ENCODE measurements at regions not wholly inside any gene's neighbourhood (a gene's known extent, or its start where the extent isn't known, plus 50 kb on each side); places are given as distances from the start of the nearest gene placed in this dataset.
A peak's percentile ranks its signal among the peaks of the same experiment; 100 is the strongest.

GRCh38 chr12:118526255-118527095 is 150.1 kb downstream of the SUDS3 start:
- no peaks in the 10 kb centered on the region for H3K36me3 ChIP-seq (ENCODE audit: control insufficient read depth in 3 of 3, insufficient read depth in 2 of 3, low read depth in 1 of 3, low read length in 3 of 3)
- no peak overlapping the region for H3K27ac ChIP-seq (ENCODE audit: low read depth in 1 of 3, low read length in 2 of 3)
- H3K9me3 ChIP-seq (ENCODE audit: control insufficient read depth in 2 of 2, insufficient read depth in 1 of 2, low read depth in 1 of 2, low read length in 1 of 2), result no peaks in the 10 kb centered on the region
- no peak overlapping the region for H3K4me3 ChIP-seq (ENCODE audit: low read depth in 1 of 3, low read length in 3 of 3)
- DNase-seq (no peak), FAIRE-seq (no peak)
- WGBS, 3 donors, result 53 to 72% (median 53%) methylated on average over 6 of the region's 6 CpGs
- peaks cover 0 to 2% (median 0%) of the 10 kb centered on the region in 3 donors for H3K27me3 ChIP-seq (ENCODE audit: control insufficient read depth in 3 of 3, insufficient read depth in 3 of 3, low read length in 3 of 3)
- H3K4me1 ChIP-seq (ENCODE audit: control insufficient read depth in 3 of 3, insufficient read depth in 2 of 3, low read depth in 1 of 3, low read length in 2 of 3), result no peaks in the 10 kb centered on the region

- Histone ChIP-seq H3K4me3 (ENCODE audit: low read depth in 1 of 3, low read length in 3 of 3) (no peak overlapping the region), H3K36me3 (ENCODE audit: control insufficient read depth in 3 of 3, insufficient read depth in 2 of 3, low read depth in 1 of 3, low read length in 3 of 3) (no peaks in the 10 kb centered on the region), H3K4me1 (ENCODE audit: control insufficient read depth in 3 of 3, insufficient read depth in 2 of 3, low read depth in 1 of 3, low read length in 2 of 3) (no peaks in the 10 kb centered on the region), H3K27me3 (ENCODE audit: control insufficient read depth in 3 of 3, insufficient read depth in 3 of 3, low read length in 3 of 3) (peaks cover 0 to 2% (median 0%) of the 10 kb centered on the region in 3 donors), H3K9me3 (ENCODE audit: control insufficient read depth in 2 of 2, insufficient read depth in 1 of 2, low read depth in 1 of 2, low read length in 1 of 2) (no peaks in the 10 kb centered on the region), H3K27ac (ENCODE audit: low read depth in 1 of 3, low read length in 2 of 3) (no peak overlapping the region)
- FAIRE-seq, result no peak
- 89 to 94% (median 92%) methylated on average over 4 of the region's 4 CpGs for WGBS, 3 donors
- DNase-seq, result no peak
Observed at GRCh38 chr12:118527310-118527709, 151.0 kb downstream of the SUDS3 start.

- H3K27ac ChIP-seq (ENCODE audit: low read depth in 1 of 3, low read length in 2 of 3), result no peak overlapping the region
- no peaks in the 10 kb centered on the region for H3K36me3 ChIP-seq (ENCODE audit: control insufficient read depth in 3 of 3, insufficient read depth in 2 of 3, low read depth in 1 of 3, low read length in 3 of 3)
- no peaks in the 10 kb centered on the region for H3K9me3 ChIP-seq (ENCODE audit: control insufficient read depth in 2 of 2, insufficient read depth in 1 of 2, low read depth in 1 of 2, low read length in 1 of 2)
- H3K4me1 ChIP-seq (ENCODE audit: control insufficient read depth in 3 of 3, insufficient read depth in 2 of 3, low read depth in 1 of 3, low read length in 2 of 3), result no peaks in the 10 kb centered on the region
- H3K4me3 ChIP-seq (ENCODE audit: low read depth in 1 of 3, low read length in 3 of 3), result no peak overlapping the region
- FAIRE-seq (no peak), DNase-seq (no peak)
- H3K27me3 ChIP-seq (ENCODE audit: control insufficient read depth in 3 of 3, insufficient read depth in 3 of 3, low read length in 3 of 3), result peaks cover 0 to 2% (median 0%) of the 10 kb centered on the region in 3 donors
Observed at GRCh38 chr12:118528625-118529024, 152.3 kb downstream of the SUDS3 start.

GRCh38 chr12:118534003-118534402 is 157.6 kb downstream of the SUDS3 start:
- H3K36me3 ChIP-seq (ENCODE audit: control insufficient read depth in 3 of 3, insufficient read depth in 2 of 3, low read depth in 1 of 3, low read length in 3 of 3), result no peaks in the 10 kb centered on the region
- H3K9me3 ChIP-seq (ENCODE audit: control insufficient read depth in 2 of 2, insufficient read depth in 1 of 2, low read depth in 1 of 2, low read length in 1 of 2), result no peaks in the 10 kb centered on the region
- 46 to 58% (median 49%) methylated on average over 3 of the region's 3 CpGs for WGBS, 3 donors
- FAIRE-seq (no peak), DNase-seq (no peak)
- H3K27ac ChIP-seq (ENCODE audit: low read depth in 1 of 3, low read length in 2 of 3), result no peak overlapping the region
- H3K27me3 ChIP-seq (ENCODE audit: control insufficient read depth in 3 of 3, insufficient read depth in 3 of 3, low read length in 3 of 3), result no peaks in the 10 kb centered on the region
- no peak overlapping the region for H3K4me3 ChIP-seq (ENCODE audit: low read depth in 1 of 3, low read length in 3 of 3)
- H3K4me1 ChIP-seq (ENCODE audit: control insufficient read depth in 3 of 3, insufficient read depth in 2 of 3, low read depth in 1 of 3, low read length in 2 of 3), result no peaks in the 10 kb centered on the region

- H3K4me1 ChIP-seq (ENCODE audit: control insufficient read depth in 3 of 3, insufficient read depth in 2 of 3, low read depth in 1 of 3, low read length in 2 of 3), result no peaks in the 10 kb centered on the region
- H3K4me3 ChIP-seq (ENCODE audit: low read depth in 1 of 3, low read length in 3 of 3), result no peak overlapping the region
- FAIRE-seq (no peak), DNase-seq (no peak)
- 60 to 69% (median 62%) methylated on average over 8 of the region's 8 CpGs for WGBS, 3 donors
- no peaks in the 10 kb centered on the region for H3K9me3 ChIP-seq (ENCODE audit: control insufficient read depth in 2 of 2, insufficient read depth in 1 of 2, low read depth in 1 of 2, low read length in 1 of 2)
- no peaks in the 10 kb centered on the region for H3K27me3 ChIP-seq (ENCODE audit: control insufficient read depth in 3 of 3, insufficient read depth in 3 of 3, low read length in 3 of 3)
- no peak overlapping the region for H3K27ac ChIP-seq (ENCODE audit: low read depth in 1 of 3, low read length in 2 of 3)
- H3K36me3 ChIP-seq (ENCODE audit: control insufficient read depth in 3 of 3, insufficient read depth in 2 of 3, low read depth in 1 of 3, low read length in 3 of 3), result no peaks in the 10 kb centered on the region
Observed at GRCh38 chr12:118536306-118536906, 160.1 kb downstream of the SUDS3 start.

- Histone ChIP-seq H3K4me3 (ENCODE audit: low read depth in 1 of 3, low read length in 3 of 3) (no peak overlapping the region), H3K27me3 (ENCODE audit: control insufficient read depth in 3 of 3, insufficient read depth in 3 of 3, low read length in 3 of 3) (no peaks in the 10 kb centered on the region), H3K4me1 (ENCODE audit: control insufficient read depth in 3 of 3, insufficient read depth in 2 of 3, low read depth in 1 of 3, low read length in 2 of 3) (no peaks in the 10 kb centered on the region), H3K36me3 (ENCODE audit: control insufficient read depth in 3 of 3, insufficient read depth in 2 of 3, low read depth in 1 of 3, low read length in 3 of 3) (no peaks in the 10 kb centered on the region), H3K27ac (ENCODE audit: low read depth in 1 of 3, low read length in 2 of 3) (peak overlapping the region in 1 of 3 donors; percentile 43), H3K9me3 (ENCODE audit: control insufficient read depth in 2 of 2, insufficient read depth in 1 of 2, low read depth in 1 of 2, low read length in 1 of 2) (no peaks in the 10 kb centered on the region)
- 68 to 78% (median 76%) methylated on average over 10 of the region's 10 CpGs for WGBS, 3 donors
- FAIRE-seq (no peak), DNase-seq (no peak)
Observed at GRCh38 chr12:118537481-118537917, 161.1 kb downstream of the SUDS3 start.

- H3K4me1 ChIP-seq (ENCODE audit: control insufficient read depth in 3 of 3, insufficient read depth in 2 of 3, low read depth in 1 of 3, low read length in 2 of 3), result no peaks in the 10 kb centered on the region
- no peak overlapping the region for H3K4me3 ChIP-seq (ENCODE audit: low read depth in 1 of 3, low read length in 3 of 3)
- DNase-seq (no peak), FAIRE-seq (no peak)
- H3K27me3 ChIP-seq (ENCODE audit: control insufficient read depth in 3 of 3, insufficient read depth in 3 of 3, low read length in 3 of 3), result no peaks in the 10 kb centered on the region
- no peak overlapping the region for H3K27ac ChIP-seq (ENCODE audit: low read depth in 1 of 3, low read length in 2 of 3)
- 68 to 78% (median 71%) methylated on average over 3 of the region's 3 CpGs for WGBS, 3 donors
- no peaks in the 10 kb centered on the region for H3K9me3 ChIP-seq (ENCODE audit: control insufficient read depth in 2 of 2, insufficient read depth in 1 of 2, low read depth in 1 of 2, low read length in 1 of 2)
- no peaks in the 10 kb centered on the region for H3K36me3 ChIP-seq (ENCODE audit: control insufficient read depth in 3 of 3, insufficient read depth in 2 of 3, low read depth in 1 of 3, low read length in 3 of 3)
Observed at GRCh38 chr12:118541071-118541470, 164.7 kb downstream of the SUDS3 start.

GRCh38 chr12:118541934-118542333 is 165.6 kb downstream of the SUDS3 start:
- H3K4me3 ChIP-seq (ENCODE audit: low read depth in 1 of 3, low read length in 3 of 3), result no peak overlapping the region
- H3K9me3 ChIP-seq (ENCODE audit: control insufficient read depth in 2 of 2, insufficient read depth in 1 of 2, low read depth in 1 of 2, low read length in 1 of 2), result no peaks in the 10 kb centered on the region
- no peaks in the 10 kb centered on the region for H3K36me3 ChIP-seq (ENCODE audit: control insufficient read depth in 3 of 3, insufficient read depth in 2 of 3, low read depth in 1 of 3, low read length in 3 of 3)
- no peaks in the 10 kb centered on the region for H3K27me3 ChIP-seq (ENCODE audit: control insufficient read depth in 3 of 3, insufficient read depth in 3 of 3, low read length in 3 of 3)
- no peak for FAIRE-seq
- DNase-seq, result no peak
- no peak overlapping the region for H3K27ac ChIP-seq (ENCODE audit: low read depth in 1 of 3, low read length in 2 of 3)
- no peaks in the 10 kb centered on the region for H3K4me1 ChIP-seq (ENCODE audit: control insufficient read depth in 3 of 3, insufficient read depth in 2 of 3, low read depth in 1 of 3, low read length in 2 of 3)
- 78 to 89% (median 87%) methylated on average over 6 of the region's 6 CpGs for WGBS, 3 donors
